DMS153 treated with DMSO at 0.1 percent for 48 hours (cell line): ENCODE measurements at regions not wholly inside any gene's neighbourhood (a gene's known extent, or its start where the extent isn't known, plus 50 kb on each side); places are given as distances from the start of the nearest gene placed in this dataset.

Experiments
- DNase-seq: peaks from one replicate; lab custom pipeline; 2025; ENCODE audit not compliant: unreplicated experiment; lab: John Stamatoyannopoulos, UW

DNA sequence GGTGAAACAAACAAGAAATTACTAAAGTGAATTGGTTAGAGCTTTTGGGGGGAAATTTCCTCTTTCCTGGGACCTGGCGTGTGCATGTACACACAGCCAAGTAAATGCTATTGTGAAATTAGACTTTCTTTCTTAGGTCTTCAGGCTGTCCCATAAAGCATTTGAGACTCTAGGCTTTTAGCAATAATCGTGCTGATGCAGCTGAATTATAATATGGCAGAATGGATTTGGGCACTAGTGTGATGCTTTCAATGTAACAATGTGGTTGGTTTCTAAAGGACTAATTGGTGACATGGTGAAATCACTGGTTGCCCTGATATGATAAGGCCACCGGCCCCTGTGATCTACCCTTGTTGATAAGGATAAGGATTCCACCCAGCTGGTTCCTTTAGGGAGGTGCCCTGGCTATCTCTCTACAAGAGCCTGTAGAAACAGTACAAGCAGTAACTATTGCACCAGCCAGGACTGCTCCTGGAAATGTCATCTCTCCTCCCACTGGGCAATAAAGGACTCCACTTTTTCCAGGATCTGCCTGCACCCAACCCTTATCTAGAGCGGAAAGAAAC lies 164.1 kb downstream of the TFAP2A start:
- no peak for DNase-seq

DNA sequence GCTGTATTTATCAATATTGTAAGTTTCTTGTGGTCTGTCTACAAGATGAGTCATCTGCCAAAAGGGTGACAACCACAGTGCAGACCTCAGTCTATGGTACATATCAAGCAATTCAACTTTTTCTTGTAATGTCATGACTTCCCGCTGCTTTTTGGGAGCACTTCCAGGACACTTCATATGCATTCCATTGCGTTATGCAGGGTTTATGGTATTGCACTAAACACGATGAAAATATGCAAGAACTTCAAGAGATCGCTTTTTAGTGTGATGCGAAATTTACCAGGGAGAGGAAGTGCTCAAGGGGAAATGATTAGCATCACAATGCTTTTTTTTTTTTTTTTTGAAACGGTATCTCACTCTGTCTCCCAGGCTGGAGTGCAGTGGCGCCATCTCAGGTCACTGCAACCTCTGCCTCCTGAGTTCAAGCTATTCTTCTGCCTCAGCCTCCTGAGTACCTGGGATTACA lies 166.5 kb downstream of the TFAP2A start:
- no peak for DNase-seq

DNA sequence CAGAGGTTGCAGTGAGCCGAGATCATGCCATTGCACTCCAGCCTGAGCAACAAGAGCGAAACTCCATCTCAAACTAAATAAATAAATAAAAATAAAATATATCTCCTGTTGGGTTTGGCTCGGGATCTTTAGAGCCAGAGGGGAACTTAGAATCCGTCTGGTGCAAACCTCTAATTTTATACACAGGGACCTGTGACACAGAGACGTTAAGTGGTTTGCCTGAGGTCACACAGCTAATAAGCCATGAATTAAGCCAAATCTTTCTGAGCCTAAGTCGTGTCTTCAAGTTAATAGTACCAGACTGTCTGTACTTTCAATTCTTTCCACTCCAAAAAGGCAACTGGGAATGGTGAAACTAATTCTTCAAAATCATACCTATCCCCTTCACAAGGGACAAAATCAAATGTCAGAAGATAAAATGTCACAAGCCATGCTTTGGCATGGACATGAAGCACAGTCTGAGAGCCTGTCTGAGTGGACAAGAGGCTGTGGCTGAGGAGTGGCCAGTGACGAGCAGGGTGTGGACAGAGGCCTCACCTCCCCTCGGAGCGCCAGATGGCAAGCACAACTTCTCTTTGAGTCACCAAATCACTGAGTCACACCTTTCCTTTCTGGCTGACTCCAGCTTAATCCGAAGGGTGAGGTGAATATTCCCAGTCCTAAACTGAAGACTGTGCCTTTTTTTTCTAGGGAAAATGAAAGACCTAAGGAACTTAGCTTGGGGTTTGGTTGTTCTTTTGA lies 177.4 kb downstream of the TFAP2A start:
- DNase-seq, result no peak

DNA sequence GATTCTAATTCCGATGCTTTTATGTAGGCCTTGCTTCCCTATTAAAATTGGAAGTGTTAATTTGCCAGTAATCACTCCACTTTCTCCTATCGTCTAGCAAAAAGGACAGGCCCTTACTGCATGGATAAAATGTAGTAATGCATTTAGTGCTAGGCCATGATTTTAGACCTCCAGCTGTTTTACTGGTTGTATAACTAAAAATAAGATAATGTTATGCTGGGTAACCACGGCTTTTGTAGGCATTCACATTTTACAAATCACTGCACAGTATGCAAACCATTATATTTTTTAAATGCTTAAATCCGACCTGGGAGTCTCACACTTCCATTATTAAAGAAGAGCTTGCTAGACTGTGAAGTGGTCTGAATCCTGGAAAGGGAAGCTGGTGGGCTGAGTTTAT lies 179.5 kb downstream of the TFAP2A start:
- no peak for DNase-seq

DNA sequence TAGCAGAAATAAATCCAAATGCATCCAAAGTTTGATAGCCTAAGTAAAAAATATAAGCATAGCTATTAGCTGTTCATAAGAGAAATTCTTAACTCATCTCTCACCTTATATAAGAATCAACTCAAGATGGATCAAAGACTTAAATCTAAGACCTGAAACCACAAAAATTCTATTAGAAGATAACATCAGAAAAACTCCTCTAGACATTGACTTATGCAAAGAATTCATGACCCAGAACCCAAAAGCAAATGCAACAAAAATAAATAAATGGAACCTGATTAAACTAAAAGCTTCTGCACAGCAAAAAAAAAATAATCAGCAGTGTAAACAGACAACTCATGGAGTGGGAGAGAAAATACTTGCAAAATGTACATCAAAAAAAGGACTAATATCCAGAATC lies 184.3 kb downstream of the TFAP2A start:
- DNase-seq, result no peak

DNA sequence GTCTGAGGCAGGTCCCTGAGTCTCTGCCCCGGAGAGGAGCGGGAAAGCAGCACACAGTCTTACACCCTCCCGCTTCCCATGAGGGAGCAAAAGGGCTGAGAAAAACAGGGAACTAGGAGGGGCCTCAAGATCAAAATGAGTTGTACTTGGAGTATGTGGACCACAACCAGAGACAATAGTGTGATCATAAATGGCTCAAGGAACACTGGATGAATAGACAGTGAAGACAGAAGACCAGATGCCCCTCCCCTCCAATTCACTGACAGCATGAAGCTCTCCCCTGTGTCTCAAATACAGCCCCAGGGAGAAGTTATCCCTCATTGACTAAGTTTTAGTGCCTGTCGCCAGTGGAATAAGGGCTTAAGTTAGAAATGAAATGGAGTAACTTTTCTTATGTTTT lies 191.0 kb downstream of the TFAP2A start:
- DNase-seq, result no peak

DNA sequence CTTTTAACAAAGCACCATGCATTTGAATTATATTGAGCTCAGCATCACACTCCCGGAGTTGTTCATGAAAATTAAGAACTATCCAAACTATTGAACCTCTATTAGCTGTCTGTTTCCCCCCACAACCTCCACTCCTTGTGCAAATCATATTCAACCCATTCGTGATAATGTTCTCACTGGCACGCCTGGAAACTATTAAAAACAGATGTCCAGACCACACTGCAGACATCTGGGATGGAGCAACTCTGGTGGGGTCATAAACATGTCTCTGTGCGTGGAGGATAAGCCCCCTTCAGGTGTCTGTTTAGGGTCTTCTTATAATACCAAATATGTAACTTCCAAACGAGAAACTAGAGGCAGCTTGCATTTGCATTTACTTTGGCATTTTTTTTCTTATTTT lies 193.7 kb downstream of the TFAP2A start:
- no peak for DNase-seq

DNA sequence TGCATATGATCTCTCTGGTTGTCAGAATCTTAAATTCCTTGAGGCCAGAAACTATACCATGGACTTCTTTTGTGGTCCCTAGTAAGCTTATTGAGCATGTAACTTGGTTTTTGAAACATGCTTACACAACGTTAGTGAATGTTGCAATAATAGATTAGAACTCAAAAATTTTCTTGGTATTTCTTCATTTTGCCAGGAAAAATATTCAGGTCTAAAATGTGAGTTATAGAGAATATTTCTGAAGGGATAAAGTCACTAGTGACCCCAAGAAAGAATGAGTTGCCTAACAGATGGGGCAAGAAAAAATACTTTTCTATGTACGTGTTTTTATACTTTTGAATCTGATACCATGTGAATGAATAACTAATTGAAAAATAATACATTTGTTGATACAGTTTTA lies 195.4 kb downstream of the TFAP2A start:
- no peak for DNase-seq

DNA sequence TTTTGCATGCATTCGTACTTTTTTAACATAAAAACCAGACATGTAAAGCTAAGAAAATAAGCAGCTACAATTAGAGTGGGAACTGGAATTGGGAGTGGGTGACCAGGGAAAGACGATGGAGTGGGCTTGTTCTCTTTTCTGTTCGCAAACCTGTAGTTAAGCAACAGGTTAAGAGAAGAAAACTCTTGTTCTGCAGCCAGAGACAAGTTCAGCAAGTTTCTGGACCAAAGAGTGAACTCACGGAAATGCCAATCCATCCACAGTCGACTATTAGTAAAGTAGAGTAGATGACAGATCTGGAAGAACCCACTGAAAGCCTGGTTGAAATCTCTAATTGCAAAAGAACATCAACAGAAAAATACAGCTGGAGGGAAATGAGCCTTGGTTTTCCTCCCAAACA lies 197.8 kb downstream of the TFAP2A start:
- DNase-seq, result no peak

DNA sequence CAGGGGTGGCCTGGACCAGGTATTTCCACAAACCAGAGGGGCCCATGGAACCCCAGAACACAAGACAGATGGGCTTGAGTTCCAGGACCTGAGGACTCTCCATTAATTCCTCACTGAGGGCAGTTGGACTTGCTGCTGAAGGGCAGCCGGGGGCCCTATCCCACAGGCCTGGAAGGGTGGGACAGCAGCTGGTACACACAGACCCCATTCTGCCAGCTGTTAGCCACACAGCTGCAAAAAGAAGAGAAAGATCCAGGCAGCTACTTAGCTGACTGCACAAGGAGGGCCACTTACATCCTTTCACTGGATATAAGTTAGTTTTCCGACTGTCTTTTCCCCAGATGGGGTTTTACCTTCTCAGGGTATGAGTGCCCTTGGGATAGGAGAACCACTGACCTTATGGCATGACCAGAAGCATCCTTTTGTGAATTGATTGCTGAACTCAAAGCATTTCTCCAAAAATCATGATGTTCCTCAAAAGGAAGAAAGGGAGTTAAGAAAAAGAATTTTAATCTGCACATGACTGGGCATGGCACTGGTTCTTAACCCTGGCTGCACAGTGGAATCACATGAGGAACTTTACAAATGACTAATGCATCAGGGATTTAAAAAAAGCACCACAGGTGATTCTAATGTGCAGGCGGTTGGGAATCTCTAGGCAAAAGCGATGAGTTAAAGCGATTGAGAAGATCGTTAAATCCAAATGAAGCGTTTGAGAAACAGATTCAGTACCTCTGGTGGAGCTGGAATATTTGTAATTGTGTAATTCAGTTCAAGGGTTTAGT lies 199.4 kb downstream of the TFAP2A start:
- DNase-seq, result no peak

DNA sequence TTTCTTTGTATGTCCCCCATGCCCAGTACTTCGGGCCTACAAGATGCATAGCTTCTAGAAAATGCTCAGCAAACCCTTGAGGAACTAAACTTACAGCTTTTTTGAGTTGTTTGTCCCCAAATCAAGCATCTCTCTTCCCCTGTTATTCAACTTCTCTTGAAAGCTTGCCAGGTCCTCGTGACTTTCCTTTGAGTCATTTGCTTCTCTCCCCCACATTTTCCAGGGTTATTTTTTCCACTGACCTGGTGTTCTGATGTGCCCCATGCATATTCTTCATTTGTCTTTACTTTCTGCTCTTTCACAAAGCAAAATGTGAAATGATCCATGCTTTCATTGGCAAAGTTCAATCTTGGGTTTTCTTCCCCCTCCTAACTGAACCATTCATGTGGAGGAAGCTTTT lies 204.8 kb downstream of the TFAP2A start:
- no peak for DNase-seq

DNA sequence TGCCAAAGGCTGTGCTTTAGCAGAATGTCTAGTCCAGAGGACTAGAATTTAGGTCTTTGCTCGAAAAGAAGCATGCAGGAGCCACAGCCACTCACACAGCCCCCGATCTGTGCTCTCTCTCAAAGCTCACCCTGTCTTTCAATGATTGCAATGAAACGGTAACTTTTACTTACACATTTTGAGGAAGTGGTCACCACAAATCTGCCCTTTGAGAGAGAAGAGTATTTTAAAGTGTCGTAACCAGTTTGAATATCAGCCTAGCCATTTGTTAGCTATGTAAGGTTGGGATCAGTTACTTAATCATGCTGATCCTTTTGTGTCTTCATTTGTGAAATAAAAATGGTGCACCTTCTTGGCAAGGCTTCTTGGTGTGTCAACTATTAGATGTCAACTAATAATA lies 209.0 kb downstream of the TFAP2A start:
- no peak for DNase-seq

DNA sequence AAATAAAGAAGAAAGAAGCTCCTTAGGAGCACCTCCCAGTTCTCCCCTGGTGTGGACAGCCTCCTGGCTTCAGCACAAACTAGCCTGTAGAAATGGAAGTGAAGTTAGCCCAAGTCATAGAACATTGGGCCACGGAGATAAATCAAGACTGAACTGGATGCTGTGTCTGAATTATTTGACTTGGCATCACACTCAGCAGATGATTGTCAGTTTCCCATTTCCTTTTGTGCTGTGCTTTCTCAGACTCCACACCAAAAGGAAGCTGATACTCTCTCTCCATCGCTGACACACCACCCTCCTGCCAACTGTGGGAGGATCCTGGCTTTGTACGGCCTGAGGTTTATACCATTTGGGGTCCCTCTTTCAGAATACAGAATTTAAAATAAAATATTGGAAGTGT lies 209.8 kb downstream of the TFAP2A start:
- DNase-seq, result peak; percentile 2

DNA sequence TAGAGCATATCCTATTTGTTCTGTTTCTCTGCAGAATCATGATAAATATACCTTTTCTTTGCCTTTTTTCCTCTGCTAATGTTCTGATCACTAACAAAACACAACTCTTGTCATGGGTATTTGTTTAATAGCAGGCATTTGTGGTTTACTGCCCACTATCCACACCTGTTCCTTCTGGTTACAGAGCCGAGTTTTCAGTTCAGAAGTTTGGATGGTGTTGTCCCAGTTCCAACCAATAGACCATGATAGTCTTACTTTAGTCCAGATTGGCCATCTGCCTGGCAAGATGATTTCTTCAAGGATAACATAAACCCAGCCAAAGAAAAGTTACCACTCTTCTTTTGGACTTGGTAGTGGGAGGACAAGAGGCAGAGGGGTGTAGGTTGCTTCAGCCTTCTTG lies 211.2 kb downstream of the TFAP2A start:
- no peak for DNase-seq

DNA sequence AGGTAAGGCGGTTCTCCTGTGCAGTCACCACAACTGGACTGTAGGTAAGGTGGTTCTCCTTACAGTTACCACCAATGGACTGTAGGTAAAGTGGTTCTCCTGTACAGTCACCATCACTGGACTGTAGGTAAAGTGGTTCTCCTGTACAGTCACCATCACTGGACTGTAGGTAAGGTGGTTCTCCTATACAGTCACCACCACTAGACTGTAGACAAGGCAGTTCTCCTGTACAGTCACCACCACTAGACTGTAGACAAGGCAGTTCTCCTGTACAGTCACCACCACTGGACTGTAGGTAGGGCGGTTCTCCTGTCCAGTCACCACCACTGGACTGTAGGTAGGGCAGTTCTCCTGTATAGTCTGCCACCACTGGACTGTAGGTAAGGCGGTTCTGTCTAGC lies 212.3 kb downstream of the TFAP2A start:
- no peak for DNase-seq

DNA sequence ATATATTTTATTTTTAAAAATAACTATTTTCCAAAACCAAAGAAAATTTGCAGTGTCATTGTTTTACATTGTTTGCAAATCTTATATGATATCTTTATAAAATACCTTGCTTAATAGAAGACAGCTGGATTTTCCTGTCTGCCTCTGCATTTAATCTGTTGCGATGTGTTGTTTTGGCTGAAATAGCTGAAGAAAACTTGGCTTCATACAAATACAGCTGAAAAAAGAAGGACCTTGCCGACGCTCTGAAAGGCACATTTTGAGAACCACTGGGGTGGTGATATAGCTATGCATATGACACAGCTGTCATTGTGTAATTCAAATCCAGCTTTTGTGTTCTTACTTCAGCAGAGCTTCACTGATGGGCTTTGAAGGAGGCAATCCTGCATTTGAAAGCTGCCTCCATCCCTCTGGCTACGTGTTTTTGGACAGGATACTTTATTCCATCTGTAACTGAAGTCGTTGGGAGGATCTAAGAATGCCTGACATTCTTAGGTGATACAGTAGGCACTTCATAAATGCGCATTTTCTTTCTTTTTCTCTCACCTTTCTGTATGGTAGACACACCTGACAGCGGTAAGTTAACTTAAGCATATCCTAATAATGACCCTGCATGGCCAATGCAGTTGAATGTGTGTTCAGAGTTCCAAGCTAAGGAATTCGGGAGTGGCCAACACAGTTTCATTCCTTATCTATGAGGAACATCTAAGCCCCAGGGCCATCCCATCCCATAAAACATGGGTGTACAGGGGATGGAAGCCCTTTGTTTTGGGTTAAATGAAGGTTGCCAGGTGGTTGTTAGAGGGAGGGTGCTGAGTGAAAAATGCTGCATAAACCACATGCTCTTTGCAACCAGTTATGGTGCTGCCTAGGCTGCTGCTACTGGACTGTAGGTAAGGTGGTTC lies 213.0 kb downstream of the TFAP2A start:
- DNase-seq, result no peak

DNA sequence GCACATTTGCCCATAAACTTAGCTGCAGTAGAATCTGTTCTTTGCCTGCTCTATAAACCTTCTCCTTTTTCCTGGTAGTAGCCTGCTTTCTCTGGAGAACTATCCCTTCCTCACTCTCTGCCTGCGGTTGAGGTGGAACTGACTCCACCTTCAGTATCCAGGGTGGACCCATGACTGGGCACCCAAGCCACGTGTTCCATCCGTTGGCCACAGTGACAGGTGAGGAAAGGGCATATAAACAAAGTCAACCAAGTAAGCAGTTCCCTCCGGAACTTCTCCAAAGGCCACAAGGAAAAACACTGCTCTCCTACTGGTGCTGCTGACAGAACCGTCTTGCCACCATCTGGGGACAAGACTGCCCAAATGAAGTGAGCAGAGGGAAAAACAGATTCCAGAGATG lies 218.8 kb downstream of the TFAP2A start:
- no peak for DNase-seq

DNA sequence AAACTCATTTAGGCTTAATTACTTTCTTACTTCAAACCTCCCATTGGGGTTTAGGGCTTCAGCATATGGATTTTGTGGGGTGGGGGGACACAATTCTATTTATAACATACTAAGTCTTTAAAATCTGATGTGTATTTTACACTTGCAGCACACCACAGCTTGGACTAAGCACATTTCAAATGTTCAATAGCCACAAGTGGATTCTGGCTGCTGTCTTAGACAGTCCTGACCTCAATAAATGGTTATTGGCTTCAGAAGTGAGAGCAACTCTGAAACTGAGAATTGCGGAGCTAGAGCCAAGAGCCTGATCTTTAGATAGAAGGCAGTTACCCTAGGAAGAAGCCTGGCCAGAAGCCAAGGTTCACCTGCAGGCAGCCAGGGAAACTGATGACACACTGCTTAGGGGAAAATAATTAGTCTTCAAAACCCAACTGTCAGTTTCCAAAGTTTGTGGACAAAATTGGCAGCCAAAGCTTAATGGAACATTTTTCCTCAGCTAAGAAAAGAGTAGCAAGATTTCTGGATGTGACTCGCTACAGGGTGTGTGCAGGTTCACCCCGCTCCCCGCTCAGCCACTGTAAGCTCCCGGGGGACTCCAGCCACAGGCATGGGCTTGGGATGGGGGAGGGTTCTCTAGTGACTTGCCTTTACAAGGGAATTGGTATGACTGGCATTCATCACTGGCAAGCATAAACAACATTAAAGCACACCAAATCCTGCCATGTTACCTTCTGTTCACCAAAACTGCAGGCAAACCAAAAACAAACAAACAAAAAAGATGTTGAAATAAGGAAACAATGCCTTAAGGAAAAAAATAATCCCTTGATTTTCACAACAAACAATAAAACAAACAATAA lies 219.8 kb downstream of the TFAP2A start:
- DNase-seq, result no peak

DNA sequence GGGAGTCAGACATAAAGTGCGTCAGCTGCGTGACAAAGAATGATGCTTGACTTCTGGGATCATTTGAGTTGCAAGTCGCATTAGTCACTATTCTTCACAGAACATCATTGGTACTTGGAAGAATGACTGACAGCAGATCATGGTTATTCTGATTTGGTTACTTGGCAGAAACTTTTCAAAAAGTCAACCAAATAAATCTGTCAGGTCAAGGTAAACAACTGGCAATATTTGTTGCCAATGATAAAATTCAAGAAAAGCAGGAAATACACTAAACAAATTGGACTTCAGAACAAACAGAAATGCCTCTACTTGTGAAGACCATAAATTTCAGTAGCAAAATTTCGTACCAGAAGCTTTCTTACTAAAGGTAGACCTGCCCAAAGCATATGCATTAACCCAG lies 221.6 kb downstream of the TFAP2A start:
- no peak for DNase-seq

DNA sequence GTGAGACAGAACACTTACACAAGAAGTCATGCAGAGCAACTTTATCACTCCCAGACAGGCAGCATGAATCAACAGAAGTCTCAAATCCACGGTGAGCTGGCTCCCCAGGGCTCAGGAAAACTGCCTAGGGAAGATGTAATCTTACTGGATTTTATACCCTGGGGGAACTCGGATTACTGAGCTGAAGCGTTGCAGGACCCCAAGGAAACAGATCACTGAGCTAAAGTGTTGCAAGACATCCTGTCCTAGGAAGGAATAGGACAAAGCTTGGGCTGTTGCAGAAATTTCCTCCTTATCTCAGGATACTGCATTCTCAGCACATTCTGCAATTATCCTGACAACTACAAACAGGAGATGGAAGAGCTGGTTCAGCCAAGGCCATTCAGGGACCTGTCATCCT lies 224.8 kb downstream of the TFAP2A start:
- no peak for DNase-seq
